HG03066 (cell line): ENCODE measurements at regions not wholly inside any gene's neighbourhood (a gene's known extent, or its start where the extent isn't known, plus 50 kb on each side); places are given as distances from the start of the nearest gene placed in this dataset.
"Not testable (repeated sequence)": the region's sequence is repeated elsewhere in the genome, so short reads cannot be mapped to it uniquely, and the experiment has no call there.

Experiments
- ATAC-seq: cut with Tn5 transposase; IDR thresholded peaks from one replicate; pipeline ENCODE4 v1.9.1; 2021; ENCODE audit warnings: low read depth; ENCODE audit not compliant: unreplicated experiment

GRCh38 chr5:74465724-74466123 lies 174.8 kb downstream of the ENC1 start:
- no peak for ATAC-seq

GRCh38 chr5:74464512-74465209 lies 175.9 kb downstream of the ENC1 start:
- no peak for ATAC-seq

GRCh38 chr5:74462356-74462755 lies 178.2 kb downstream of the ENC1 start:
- ATAC-seq: no peak

- ATAC-seq: no peak
Observed at GRCh38 chr5:74461251-74461650, 179.3 kb downstream of the ENC1 start.

- ATAC-seq: no peak
Observed at GRCh38 chr5:74460694-74461093, 179.8 kb downstream of the ENC1 start.

- ATAC-seq: no peak
Observed at GRCh38 chr5:74459984-74460383, 180.5 kb downstream of the ENC1 start.

GRCh38 chr5:74457876-74458275 lies 182.7 kb downstream of the ENC1 start:
- no peak for ATAC-seq

- ATAC-seq: no peak
Observed at GRCh38 chr5:74454263-74455030, 186.1 kb downstream of the ENC1 start.

- ATAC-seq: no peak
Observed at GRCh38 chr5:74452856-74453255, 187.7 kb downstream of the ENC1 start.

GRCh38 chr5:74450095-74450494 lies 190.4 kb downstream of the ENC1 start:
- ATAC-seq: no peak

- ATAC-seq: no peak
Observed at GRCh38 chr5:74446725-74447241, 193.7 kb downstream of the ENC1 start.

- no peak for ATAC-seq
Observed at GRCh38 chr5:74442466-74442865, 198.1 kb downstream of the ENC1 start.

GRCh38 chr5:74441616-74442015 lies 198.9 kb downstream of the ENC1 start:
- ATAC-seq: no peak

GRCh38 chr5:74440341-74440740 lies 200.2 kb downstream of the ENC1 start:
- ATAC-seq: no peak

- ATAC-seq: not testable (repeated sequence)
Observed at GRCh38 chr5:74437870-74438269, 202.7 kb downstream of the ENC1 start.

GRCh38 chr5:74433896-74434829 lies 206.4 kb downstream of the ENC1 start:
- no peak for ATAC-seq

- peak; percentile 79 for ATAC-seq
Observed at GRCh38 chr5:74433255-74433895, 207.2 kb downstream of the ENC1 start.

GRCh38 chr5:74432721-74433120 lies 207.8 kb downstream of the ENC1 start:
- ATAC-seq: no peak

- no peak for ATAC-seq
Observed at GRCh38 chr5:74432216-74432615, 208.3 kb downstream of the ENC1 start.

GRCh38 chr5:74431290-74431669 lies 209.2 kb downstream of the ENC1 start:
- ATAC-seq: no peak
